CD4-positive, alpha-beta T cell (primary cell): ENCODE measurements at regions not wholly inside any gene's neighbourhood (a gene's known extent, or its start where the extent isn't known, plus 50 kb on each side); places are given as distances from the start of the nearest gene placed in this dataset.

ENCODE experiments used
- ATAC-seq: fragments of 200-7000 bp; cut with Tn5 transposase; one replicate; pipeline ENCODE4 v1.10.0; 2022; ENCODE audit warnings: mild to moderate bottlenecking; ENCODE audit not compliant: poor library complexity
- CTCF ChIA-PET: fragments of 350-600 bp; sonication (Branson Sonifier 250); formaldehyde crosslinking; loops from one replicate; lab custom pipeline; 2021; ENCODE audit warnings: antibody characterized with exemption, inconsistent platforms; lab: Charles Lee
- POLR2A ChIA-PET: fragments of 350-600 bp; sonication (Branson Sonifier 250); formaldehyde crosslinking; loops from one replicate; lab custom pipeline; 2021; ENCODE audit warnings: antibody characterized with exemption, inconsistent platforms; lab: Charles Lee
- DNase-seq, 14 experiments: peaks; one replicate each; pipeline ENCODE4 v3.0.0-alpha.2; 2013 to 2020; ENCODE audit warnings: mixed read lengths in 2 of 14
- H3K27ac ChIP-seq, 2 donors: one replicate each; pipeline versions ENCODE4 v1.5.1 to v1.7.0; 2013; ENCODE audit warnings: low read length in 2 of 2, low read depth in 1 of 2, mild to moderate bottlenecking in 1 of 2
- H3K27me3 ChIP-seq, 2 experiments: 1 replicate in 1 of 2; 2 replicates in 1 of 2; pipeline versions ENCODE4 v1.6.1 to v1.7.0; 2013; ENCODE audit warnings: low read length in 2 of 2, control low read depth in 1 of 2, mild to moderate bottlenecking in 1 of 2, moderate library complexity in 1 of 2; ENCODE audit not compliant: insufficient read depth in 2 of 2, control insufficient read depth in 1 of 2
- H3K36me3 ChIP-seq: one replicate; pipeline ENCODE4 v1.6.1; 2013; ENCODE audit warnings: low read length, control low read depth; ENCODE audit not compliant: insufficient read depth
- H3K4me1 ChIP-seq: one replicate; pipeline ENCODE4 v1.6.1; 2013; ENCODE audit warnings: low read length, control low read depth; ENCODE audit not compliant: insufficient read depth
- H3K4me3 ChIP-seq: one replicate; pipeline ENCODE4 v1.5.1; 2013; ENCODE audit warnings: mild to moderate bottlenecking, low read length, moderate library complexity
- H3K9me3 ChIP-seq, 2 experiments: 1 replicate in 1 of 2; 2 replicates in 1 of 2; pipeline versions ENCODE4 v1.6.1 to v1.7.0; 2013; ENCODE audit warnings: low read length in 2 of 2, mild to moderate bottlenecking in 2 of 2, control low read depth in 1 of 2, moderate library complexity in 1 of 2; ENCODE audit not compliant: control insufficient read depth in 1 of 2, insufficient read depth in 1 of 2
- H3K27ac Mint-ChIP-seq: one replicate; pipeline ENCODE4 v1.8.0; 2020; ENCODE audit warnings: mixed read lengths
- H3K27me3 Mint-ChIP-seq: one replicate; pipeline ENCODE4 v1.8.0; 2021; ENCODE audit warnings: mixed read lengths
- H3K36me3 Mint-ChIP-seq: one replicate; pipeline ENCODE4 v1.8.0; 2021; ENCODE audit warnings: low read depth, mixed read lengths
- H3K4me1 Mint-ChIP-seq: one replicate; pipeline ENCODE4 v1.8.0; 2021; ENCODE audit warnings: low read depth, mixed read lengths
- H3K4me3 Mint-ChIP-seq: one replicate; pipeline ENCODE4 v1.8.0; 2020; ENCODE audit warnings: mild to moderate bottlenecking, mixed read lengths
- H3K9me3 Mint-ChIP-seq: one replicate; pipeline ENCODE4 v1.8.0; 2020; ENCODE audit warnings: mixed read lengths
- intact Hi-C, 2 experiments: fragments of 100-400 bp; cut with DNase I in 1 of 2; cut with micrococcal nuclease in 1 of 2; formaldehyde crosslinking; loops; one replicate each; pipeline versions ENCODE4 v1.15.1 to v1.9.0; 2023 to 2025; cut with DNase I, micrococcal nuclease
- TF ChIP-seq, protein P1 (sequence below): fragments of 200-600 bp; IDR thresholded peaks from one replicate; pipeline ENCODE4 v1.8.0; 2022; ENCODE audit warnings: antibody characterized with exemption, mild to moderate bottlenecking

DNA sequence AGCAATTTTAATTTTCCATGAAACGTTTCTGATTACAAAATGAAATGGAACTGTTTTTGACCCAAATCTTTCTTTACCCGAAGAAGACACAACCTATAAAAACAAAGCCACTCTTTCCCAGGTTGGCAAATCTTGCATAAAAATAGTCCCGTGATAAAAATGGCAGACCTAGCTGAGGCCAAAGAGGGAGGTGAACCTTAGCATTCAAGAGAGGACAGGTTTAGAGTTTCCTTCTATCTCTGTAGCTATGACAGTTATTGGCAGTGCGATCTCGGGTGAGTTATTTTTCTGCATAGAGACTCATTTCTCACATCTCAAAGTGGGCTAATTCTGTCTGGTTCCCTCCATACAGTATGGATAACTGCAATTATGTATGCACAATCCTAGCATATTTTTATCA lies 241.4 kb downstream of the MAP2K6 start:
- Mint-ChIP-seq H3K9me3 (peaks cover 2% of the 10 kb centered on the region), H3K27ac (no peak overlapping the region), H3K27me3 (no peaks in the 10 kb centered on the region), H3K4me3 (no peak overlapping the region), H3K36me3 (no peaks in the 10 kb centered on the region), H3K4me1 (no peaks in the 10 kb centered on the region)
- Histone ChIP-seq H3K27ac (no peak overlapping the region), H3K4me1 (no peaks in the 10 kb centered on the region), H3K27me3 (no peaks in the 10 kb centered on the region), H3K4me3 (no peak overlapping the region), H3K36me3 (no peaks in the 10 kb centered on the region), H3K9me3 (no peaks in the 10 kb centered on the region)
- ChIA-PET CTCF (interaction anchor here (0.9 kb wide), 1 partner anchor 12 kb away, joined by 5 read pairs; no protein-coding TSS in a partner anchor), POLR2A (no interaction called here)
- DNase-seq (no peak), ATAC-seq (no peak)
- TF ChIP-seq, protein P1, sequence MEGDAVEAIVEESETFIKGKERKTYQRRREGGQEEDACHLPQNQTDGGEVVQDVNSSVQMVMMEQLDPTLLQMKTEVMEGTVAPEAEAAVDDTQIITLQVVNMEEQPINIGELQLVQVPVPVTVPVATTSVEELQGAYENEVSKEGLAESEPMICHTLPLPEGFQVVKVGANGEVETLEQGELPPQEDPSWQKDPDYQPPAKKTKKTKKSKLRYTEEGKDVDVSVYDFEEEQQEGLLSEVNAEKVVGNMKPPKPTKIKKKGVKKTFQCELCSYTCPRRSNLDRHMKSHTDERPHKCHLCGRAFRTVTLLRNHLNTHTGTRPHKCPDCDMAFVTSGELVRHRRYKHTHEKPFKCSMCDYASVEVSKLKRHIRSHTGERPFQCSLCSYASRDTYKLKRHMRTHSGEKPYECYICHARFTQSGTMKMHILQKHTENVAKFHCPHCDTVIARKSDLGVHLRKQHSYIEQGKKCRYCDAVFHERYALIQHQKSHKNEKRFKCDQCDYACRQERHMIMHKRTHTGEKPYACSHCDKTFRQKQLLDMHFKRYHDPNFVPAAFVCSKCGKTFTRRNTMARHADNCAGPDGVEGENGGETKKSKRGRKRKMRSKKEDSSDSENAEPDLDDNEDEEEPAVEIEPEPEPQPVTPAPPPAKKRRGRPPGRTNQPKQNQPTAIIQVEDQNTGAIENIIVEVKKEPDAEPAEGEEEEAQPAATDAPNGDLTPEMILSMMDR: no peak
- intact Hi-C loops: no loop called here

DNA sequence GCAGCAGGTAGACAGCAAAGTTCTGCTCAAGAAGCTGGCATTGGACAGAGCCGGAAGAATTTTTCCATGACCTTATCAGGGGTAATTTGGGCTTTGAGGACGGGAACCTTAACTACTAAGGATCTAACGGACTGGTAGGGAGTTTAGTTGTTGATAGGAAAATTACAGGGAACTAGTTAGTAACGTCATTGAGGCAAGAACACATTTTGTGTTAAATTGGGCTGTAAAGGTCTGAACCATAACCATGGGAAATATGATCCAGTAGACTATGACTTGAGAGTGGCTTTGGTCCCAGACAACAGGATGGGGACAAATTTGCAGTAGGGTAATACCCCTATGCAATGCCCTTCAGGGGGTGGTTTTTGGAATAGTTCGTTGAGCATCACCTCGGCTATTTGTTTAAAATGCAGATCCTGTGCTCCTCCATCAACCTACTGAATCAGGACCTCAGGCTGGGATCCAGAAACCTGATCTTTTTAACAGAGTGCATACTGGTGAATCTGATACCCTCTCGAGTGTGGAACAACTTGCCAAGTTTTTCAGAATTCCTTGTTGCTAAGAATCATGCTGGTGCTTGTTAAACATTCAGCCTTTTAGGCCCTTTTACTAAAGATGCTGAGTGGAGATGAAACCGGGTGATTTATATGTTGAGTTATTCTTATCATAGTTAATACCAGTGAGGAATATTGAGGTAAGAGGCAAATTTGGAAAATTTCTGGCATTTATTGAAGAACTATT lies 255.1 kb downstream of the MAP2K6 start:
- ATAC-seq: no peak
- intact Hi-C loops: no loop called here
- Histone ChIP-seq H3K27ac (no peak overlapping the region), H3K36me3 (no peaks in the 10 kb centered on the region), H3K4me1 (no peaks in the 10 kb centered on the region), H3K9me3 (no peaks in the 10 kb centered on the region), H3K27me3 (no peaks in the 10 kb centered on the region), H3K4me3 (no peak overlapping the region)
- no peak overlapping the region for H3K4me3 Mint-ChIP-seq
- ChIA-PET CTCF (no interaction called here), POLR2A (no interaction called here)
- no peaks in the 10 kb centered on the region for H3K4me1 Mint-ChIP-seq
- H3K27me3 Mint-ChIP-seq: no peaks in the 10 kb centered on the region
- no peaks in the 10 kb centered on the region for H3K9me3 Mint-ChIP-seq
- DNase-seq: no peak
- no peak overlapping the region for H3K27ac Mint-ChIP-seq
- H3K36me3 Mint-ChIP-seq: no peaks in the 10 kb centered on the region
- TF ChIP-seq, protein P1: no peak

DNA sequence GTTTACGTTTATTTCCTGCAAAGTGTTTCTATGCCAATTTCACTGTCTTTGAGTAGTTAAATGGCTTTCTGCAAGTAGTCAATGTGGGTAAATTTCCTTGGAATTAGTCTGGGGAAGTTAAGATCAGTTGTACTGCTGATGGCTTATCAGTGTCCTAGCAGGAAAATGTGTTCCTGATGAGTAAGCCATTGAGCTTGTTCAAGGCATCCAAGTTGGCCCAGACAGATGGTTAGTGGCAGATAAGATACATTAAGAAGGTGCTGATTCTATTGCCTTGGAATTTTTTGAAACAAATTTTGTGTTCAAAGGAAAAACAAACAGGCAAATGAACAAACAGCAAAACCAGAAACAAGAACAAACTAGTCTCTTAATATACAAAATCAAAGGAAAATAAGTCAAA lies 258.4 kb downstream of the MAP2K6 start:
- TF ChIP-seq, protein P1: no peak
- POLR2A ChIA-PET: no interaction called here
- no peak overlapping the region for H3K4me3 Mint-ChIP-seq
- H3K4me1 ChIP-seq: no peaks in the 10 kb centered on the region
- no peaks in the 10 kb centered on the region for H3K9me3 ChIP-seq
- no peak for DNase-seq
- no peaks in the 10 kb centered on the region for H3K27me3 Mint-ChIP-seq
- no peaks in the 10 kb centered on the region for H3K36me3 ChIP-seq
- no peak overlapping the region for H3K27ac ChIP-seq
- no peak overlapping the region for H3K4me3 ChIP-seq
- H3K9me3 Mint-ChIP-seq: no peaks in the 10 kb centered on the region
- H3K27me3 ChIP-seq: no peaks in the 10 kb centered on the region
- intact Hi-C loops: no loop called here
- H3K27ac Mint-ChIP-seq: no peak overlapping the region
- H3K36me3 Mint-ChIP-seq: no peaks in the 10 kb centered on the region
- ATAC-seq: no peak
- CTCF ChIA-PET: no interaction called here
- no peaks in the 10 kb centered on the region for H3K4me1 Mint-ChIP-seq
